HepG2 (cell line): ENCODE measurements at regions not wholly inside any gene's neighbourhood (a gene's known extent, or its start where the extent isn't known, plus 50 kb on each side); places are given as distances from the start of the nearest gene placed in this dataset.

ENCODE experiments used
- ATAC-seq: fragments of 200-7000 bp; cut with Tn5 transposase; 3 replicates; pipeline ENCODE4 v1.9.1; 2020; ENCODE audit warnings: mild to moderate bottlenecking, moderate library complexity
- BruUV-seq: library from RNA; stranded (reverse); fragments of 400-500 nt; replicated peaks from 2 replicates; lab custom pipeline; 2021; lab: Mats Ljungman, UMichigan
- CTCF ChIA-PET: fragments of 300-600 bp; formaldehyde crosslinking; extraction: SDS; loops from one replicate; lab custom pipeline; 2021; ENCODE audit warnings: low total read pairs, inconsistent platforms, low intra/inter-chr PET ratio; lab: Yijun Ruan, JAX
- POLR2A ChIA-PET: fragments of 350-600 bp; sonication (Branson Sonifier 250); formaldehyde crosslinking; loops from one replicate; lab custom pipeline; 2020; ENCODE audit warnings: antibody characterized with exemption, inconsistent platforms; lab: Yijun Ruan, JAX
- DNase-seq: peaks from one replicate; pipeline ENCODE4 v3.0.0-alpha.2; 2015; ENCODE audit warnings: low spot score
- FAIRE-seq: peaks from 3 replicates; lab custom pipeline; 2011; peaks lifted over from hg19 to GRCh38; lab: Jason Lieb, UNC
- H2AFZ ChIP-seq: one replicate; pipeline ENCODE4 v1.6.1; 2011; ENCODE audit warnings: low read length, inconsistent platforms
- H3K27ac ChIP-seq: fragments of 300-600 bp; 3 replicates; pipeline ENCODE4 v1.8.0; 2011; ENCODE audit warnings: mixed run types, mild to moderate bottlenecking, mixed read lengths, low read length, inconsistent platforms; ENCODE audit not compliant: insufficient read depth; ENCODE audit errors: extremely low read length
- H3K27me3 ChIP-seq, 2 experiments: fragments of 200-600 bp in 1 of 2; 2 replicates in 1 of 2; 3 replicates in 1 of 2; pipeline versions ENCODE4 v1.6.0 to v1.8.0; 2011; ENCODE audit warnings: low read length in 2 of 2, mild to moderate bottlenecking in 2 of 2, moderate library complexity in 2 of 2, inconsistent platforms in 1 of 2; ENCODE audit not compliant: insufficient read depth in 2 of 2, control insufficient read depth in 1 of 2
- H3K36me3 ChIP-seq, 2 experiments: fragments of 200-600 bp in 1 of 2; replicated peaks in 1 of 2; 2 replicates in 1 of 2; 3 replicates in 1 of 2; pipeline versions ENCODE4 v1.5.1 to v1.8.0; 2011; ENCODE audit warnings: low read length in 2 of 2, inconsistent platforms in 1 of 2; ENCODE audit not compliant: insufficient read depth in 2 of 2, control insufficient read depth in 1 of 2
- H3K4me1 ChIP-seq: 2 replicates; pipeline ENCODE4 v1.5.1; 2012; ENCODE audit warnings: low read length, inconsistent platforms; ENCODE audit not compliant: insufficient read depth
- H3K4me2 ChIP-seq: 2 replicates; pipeline ENCODE4 v1.6.0; 2011; ENCODE audit warnings: low read depth, low read length, inconsistent platforms
- H3K4me3 ChIP-seq, 3 experiments: fragments of 200-600 bp in 1 of 3; sonication (generic), shearing (Covaris generic) in 1 of 3; replicated peaks in 1 of 3; 2 replicates each; pipeline ENCODE4 v1.5.1; 2011 to 2016; ENCODE audit warnings: low read length in 3 of 3, inconsistent platforms in 2 of 3, low read depth in 2 of 3, mild to moderate bottlenecking in 2 of 3, control low read depth in 1 of 3, mixed read lengths in 1 of 3; ENCODE audit not compliant: insufficient read depth in 1 of 3
- H3K79me2 ChIP-seq: one replicate; pipeline ENCODE4 v1.6.1; 2011; ENCODE audit warnings: low read length, inconsistent platforms; ENCODE audit not compliant: insufficient read depth
- H3K9ac ChIP-seq: 2 replicates; pipeline ENCODE4 v1.6.0; 2011; ENCODE audit warnings: mild to moderate bottlenecking, low read depth, low read length, inconsistent platforms; ENCODE audit not compliant: insufficient read depth
- H3K9me3 ChIP-seq: 2 replicates; pipeline ENCODE4 v1.5.1; 2012; ENCODE audit warnings: mild to moderate bottlenecking, low read length
- H4K20me1 ChIP-seq: 2 replicates; pipeline ENCODE4 v1.6.0; 2011; ENCODE audit warnings: inconsistent platforms, mild to moderate bottlenecking, low read length, moderate library complexity; ENCODE audit not compliant: insufficient read depth
- FOXP1 ChIP-seq, 2 experiments: fragments of 450-650 bp in 1 of 2; IDR thresholded peaks; 2 replicates each; pipeline ENCODE4 v1.6.1; 2017 to 2018; ENCODE audit warnings: antibody characterized with exemption in 1 of 2
- HOXD1 ChIP-seq: sonication (generic); formaldehyde crosslinking; IDR thresholded peaks from 2 replicates; pipeline ENCODE4 v1.5.0; 2020; ENCODE audit warnings: missing genetic modification reagents
- JUNB ChIP-seq: sonication (generic); formaldehyde crosslinking; IDR thresholded peaks from 2 replicates; pipeline ENCODE4 v1.8.0; 2022; ENCODE audit warnings: missing genetic modification reagents, mild to moderate bottlenecking, borderline replicate concordance
- NFE2L2 ChIP-seq: fragments of 150-350 bp; IDR thresholded peaks from 2 replicates; pipeline ENCODE4 v1.6.1; 2014; ENCODE audit warnings: low read length
- NFKBIZ ChIP-seq: IDR thresholded peaks from 2 replicates; pipeline ENCODE4 v1.6.1; 2018; ENCODE audit warnings: missing genetic modification reagents, missing compliant biosample characterization
- ONECUT2 ChIP-seq: sonication (generic); formaldehyde crosslinking; IDR thresholded peaks from 2 replicates; pipeline ENCODE4 v1.4.0; 2020; ENCODE audit warnings: missing genetic modification reagents
- SIX4 ChIP-seq: sonication (generic); formaldehyde crosslinking; IDR thresholded peaks from 2 replicates; pipeline ENCODE4 v1.4.0; 2020; ENCODE audit warnings: missing genetic modification reagents
- ZNF30 ChIP-seq: sonication (generic); formaldehyde crosslinking; IDR thresholded peaks from 2 replicates; pipeline ENCODE4 v1.5.0; 2020; ENCODE audit warnings: mild to moderate bottlenecking, missing genetic modification reagents
- ZNF629 ChIP-seq: sonication (generic); formaldehyde crosslinking; conservative IDR thresholded peaks from 2 replicates; pipeline ENCODE4 v1.5.0; 2020; ENCODE audit warnings: missing genetic modification reagents
- WGBS: methylation state at CpG from one replicate; pipeline ENCODE4 v1.1.6; 2017; ENCODE audit warnings: low lambda C conversion rate; 5-methylcytosine and 5-hydroxymethylcytosine counted together
- in situ Hi-C: cut with HindIII; loops from 2 replicates; pipeline ENCODE4 v1.10.0; 2017; ENCODE audit warnings: low pct_unique_long_range_greater_than_20kb; ENCODE audit not compliant: extremely low pct_ligation_motif_present
- intact Hi-C: fragments of 100-400 bp; cut with micrococcal nuclease; formaldehyde crosslinking; loops from one replicate; pipeline ENCODE4 v1.10.0; 2022; ENCODE audit not compliant: unreplicated experiment
- TF ChIP-seq, protein P1 (sequence below): sonication (generic); formaldehyde crosslinking; IDR thresholded peaks from 2 replicates; pipeline ENCODE4 v1.5.1; 2020; ENCODE audit warnings: mild to moderate bottlenecking, missing genetic modification reagents, borderline replicate concordance
- TF ChIP-seq, protein P2 (sequence below): sonication (generic); formaldehyde crosslinking; IDR thresholded peaks from 2 replicates; pipeline ENCODE4 v1.5.1; 2020; ENCODE audit warnings: mild to moderate bottlenecking, missing genetic modification reagents, moderate library complexity
- TF ChIP-seq, protein P3 (sequence below): IDR thresholded peaks from 2 replicates; pipeline ENCODE4 v1.4.0; 2020; ENCODE audit warnings: mild to moderate bottlenecking, missing genetic modification reagents

DNA sequence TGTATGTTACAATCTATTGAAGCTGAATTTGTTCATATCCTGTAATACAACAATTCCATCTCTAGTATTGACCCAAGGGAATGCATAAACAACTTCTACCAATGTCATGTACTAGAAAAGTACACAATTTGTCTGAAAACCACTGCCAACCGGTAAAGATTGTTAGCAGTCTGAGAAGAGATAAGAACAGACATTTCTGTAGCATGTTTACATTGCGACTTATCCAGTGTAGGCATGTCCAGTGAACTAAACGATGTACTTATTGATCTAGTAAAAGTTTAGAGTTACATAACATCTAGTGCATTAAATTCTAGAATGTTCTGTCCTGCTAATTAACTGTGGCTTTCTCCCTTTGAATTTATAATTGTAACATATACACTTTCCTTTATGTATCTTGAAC is 425.9 kb downstream of the SLITRK6 start:
- CTCF ChIA-PET = no interaction called here
- 0 out of 2 replicates have a peak, but pooled peaks have one; percentile 17 for TF ChIP-seq ONECUT2 (CRISPR knock-in tag)
- TF ChIP-seq, protein P1, sequence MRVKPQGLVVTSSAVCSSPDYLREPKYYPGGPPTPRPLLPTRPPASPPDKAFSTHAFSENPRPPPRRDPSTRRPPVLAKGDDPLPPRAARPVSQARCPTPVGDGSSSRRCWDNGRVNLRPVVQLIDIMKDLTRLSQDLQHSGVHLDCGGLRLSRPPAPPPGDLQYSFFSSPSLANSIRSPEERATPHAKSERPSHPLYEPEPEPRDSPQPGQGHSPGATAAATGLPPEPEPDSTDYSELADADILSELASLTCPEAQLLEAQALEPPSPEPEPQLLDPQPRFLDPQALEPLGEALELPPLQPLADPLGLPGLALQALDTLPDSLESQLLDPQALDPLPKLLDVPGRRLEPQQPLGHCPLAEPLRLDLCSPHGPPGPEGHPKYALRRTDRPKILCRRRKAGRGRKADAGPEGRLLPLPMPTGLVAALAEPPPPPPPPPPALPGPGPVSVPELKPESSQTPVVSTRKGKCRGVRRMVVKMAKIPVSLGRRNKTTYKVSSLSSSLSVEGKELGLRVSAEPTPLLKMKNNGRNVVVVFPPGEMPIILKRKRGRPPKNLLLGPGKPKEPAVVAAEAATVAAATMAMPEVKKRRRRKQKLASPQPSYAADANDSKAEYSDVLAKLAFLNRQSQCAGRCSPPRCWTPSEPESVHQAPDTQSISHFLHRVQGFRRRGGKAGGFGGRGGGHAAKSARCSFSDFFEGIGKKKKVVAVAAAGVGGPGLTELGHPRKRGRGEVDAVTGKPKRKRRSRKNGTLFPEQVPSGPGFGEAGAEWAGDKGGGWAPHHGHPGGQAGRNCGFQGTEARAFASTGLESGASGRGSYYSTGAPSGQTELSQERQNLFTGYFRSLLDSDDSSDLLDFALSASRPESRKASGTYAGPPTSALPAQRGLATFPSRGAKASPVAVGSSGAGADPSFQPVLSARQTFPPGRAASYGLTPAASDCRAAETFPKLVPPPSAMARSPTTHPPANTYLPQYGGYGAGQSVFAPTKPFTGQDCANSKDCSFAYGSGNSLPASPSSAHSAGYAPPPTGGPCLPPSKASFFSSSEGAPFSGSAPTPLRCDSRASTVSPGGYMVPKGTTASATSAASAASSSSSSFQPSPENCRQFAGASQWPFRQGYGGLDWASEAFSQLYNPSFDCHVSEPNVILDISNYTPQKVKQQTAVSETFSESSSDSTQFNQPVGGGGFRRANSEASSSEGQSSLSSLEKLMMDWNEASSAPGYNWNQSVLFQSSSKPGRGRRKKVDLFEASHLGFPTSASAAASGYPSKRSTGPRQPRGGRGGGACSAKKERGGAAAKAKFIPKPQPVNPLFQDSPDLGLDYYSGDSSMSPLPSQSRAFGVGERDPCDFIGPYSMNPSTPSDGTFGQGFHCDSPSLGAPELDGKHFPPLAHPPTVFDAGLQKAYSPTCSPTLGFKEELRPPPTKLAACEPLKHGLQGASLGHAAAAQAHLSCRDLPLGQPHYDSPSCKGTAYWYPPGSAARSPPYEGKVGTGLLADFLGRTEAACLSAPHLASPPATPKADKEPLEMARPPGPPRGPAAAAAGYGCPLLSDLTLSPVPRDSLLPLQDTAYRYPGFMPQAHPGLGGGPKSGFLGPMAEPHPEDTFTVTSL = peak; percentile 62; the same call in 1 of the 2 replicates
- no peak for TF ChIP-seq NFE2L2
- TF ChIP-seq, protein P2, sequence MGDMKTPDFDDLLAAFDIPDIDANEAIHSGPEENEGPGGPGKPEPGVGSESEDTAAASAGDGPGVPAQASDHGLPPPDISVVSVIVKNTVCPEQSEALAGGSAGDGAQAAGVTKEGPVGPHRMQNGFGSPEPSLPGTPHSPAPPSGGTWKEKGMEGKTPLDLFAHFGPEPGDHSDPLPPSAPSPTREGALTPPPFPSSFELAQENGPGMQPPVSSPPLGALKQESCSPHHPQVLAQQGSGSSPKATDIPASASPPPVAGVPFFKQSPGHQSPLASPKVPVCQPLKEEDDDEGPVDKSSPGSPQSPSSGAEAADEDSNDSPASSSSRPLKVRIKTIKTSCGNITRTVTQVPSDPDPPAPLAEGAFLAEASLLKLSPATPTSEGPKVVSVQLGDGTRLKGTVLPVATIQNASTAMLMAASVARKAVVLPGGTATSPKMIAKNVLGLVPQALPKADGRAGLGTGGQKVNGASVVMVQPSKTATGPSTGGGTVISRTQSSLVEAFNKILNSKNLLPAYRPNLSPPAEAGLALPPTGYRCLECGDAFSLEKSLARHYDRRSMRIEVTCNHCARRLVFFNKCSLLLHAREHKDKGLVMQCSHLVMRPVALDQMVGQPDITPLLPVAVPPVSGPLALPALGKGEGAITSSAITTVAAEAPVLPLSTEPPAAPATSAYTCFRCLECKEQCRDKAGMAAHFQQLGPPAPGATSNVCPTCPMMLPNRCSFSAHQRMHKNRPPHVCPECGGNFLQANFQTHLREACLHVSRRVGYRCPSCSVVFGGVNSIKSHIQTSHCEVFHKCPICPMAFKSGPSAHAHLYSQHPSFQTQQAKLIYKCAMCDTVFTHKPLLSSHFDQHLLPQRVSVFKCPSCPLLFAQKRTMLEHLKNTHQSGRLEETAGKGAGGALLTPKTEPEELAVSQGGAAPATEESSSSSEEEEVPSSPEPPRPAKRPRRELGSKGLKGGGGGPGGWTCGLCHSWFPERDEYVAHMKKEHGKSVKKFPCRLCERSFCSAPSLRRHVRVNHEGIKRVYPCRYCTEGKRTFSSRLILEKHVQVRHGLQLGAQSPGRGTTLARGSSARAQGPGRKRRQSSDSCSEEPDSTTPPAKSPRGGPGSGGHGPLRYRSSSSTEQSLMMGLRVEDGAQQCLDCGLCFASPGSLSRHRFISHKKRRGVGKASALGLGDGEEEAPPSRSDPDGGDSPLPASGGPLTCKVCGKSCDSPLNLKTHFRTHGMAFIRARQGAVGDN = no peak
- TF ChIP-seq SIX4 (CRISPR knock-in tag) = no peak
- no peak for TF ChIP-seq ZNF629 (CRISPR knock-in tag)
- TF ChIP-seq HOXD1 (CRISPR knock-in tag) = no peak
- TF ChIP-seq NFKBIZ = no peak
- no peak for TF ChIP-seq ZNF30 (CRISPR knock-in tag)
- TF ChIP-seq JUNB (CRISPR knock-in tag) = no peak
- no peak for TF ChIP-seq FOXP1 (IDR thresholded peaks at IDR 0.05)
- TF ChIP-seq FOXP1 (CRISPR knock-in tag; IDR thresholded peaks at IDR 0.05) = peak; percentile 45; the same call in 1 of the 2 replicates
- TF ChIP-seq, protein P3, sequence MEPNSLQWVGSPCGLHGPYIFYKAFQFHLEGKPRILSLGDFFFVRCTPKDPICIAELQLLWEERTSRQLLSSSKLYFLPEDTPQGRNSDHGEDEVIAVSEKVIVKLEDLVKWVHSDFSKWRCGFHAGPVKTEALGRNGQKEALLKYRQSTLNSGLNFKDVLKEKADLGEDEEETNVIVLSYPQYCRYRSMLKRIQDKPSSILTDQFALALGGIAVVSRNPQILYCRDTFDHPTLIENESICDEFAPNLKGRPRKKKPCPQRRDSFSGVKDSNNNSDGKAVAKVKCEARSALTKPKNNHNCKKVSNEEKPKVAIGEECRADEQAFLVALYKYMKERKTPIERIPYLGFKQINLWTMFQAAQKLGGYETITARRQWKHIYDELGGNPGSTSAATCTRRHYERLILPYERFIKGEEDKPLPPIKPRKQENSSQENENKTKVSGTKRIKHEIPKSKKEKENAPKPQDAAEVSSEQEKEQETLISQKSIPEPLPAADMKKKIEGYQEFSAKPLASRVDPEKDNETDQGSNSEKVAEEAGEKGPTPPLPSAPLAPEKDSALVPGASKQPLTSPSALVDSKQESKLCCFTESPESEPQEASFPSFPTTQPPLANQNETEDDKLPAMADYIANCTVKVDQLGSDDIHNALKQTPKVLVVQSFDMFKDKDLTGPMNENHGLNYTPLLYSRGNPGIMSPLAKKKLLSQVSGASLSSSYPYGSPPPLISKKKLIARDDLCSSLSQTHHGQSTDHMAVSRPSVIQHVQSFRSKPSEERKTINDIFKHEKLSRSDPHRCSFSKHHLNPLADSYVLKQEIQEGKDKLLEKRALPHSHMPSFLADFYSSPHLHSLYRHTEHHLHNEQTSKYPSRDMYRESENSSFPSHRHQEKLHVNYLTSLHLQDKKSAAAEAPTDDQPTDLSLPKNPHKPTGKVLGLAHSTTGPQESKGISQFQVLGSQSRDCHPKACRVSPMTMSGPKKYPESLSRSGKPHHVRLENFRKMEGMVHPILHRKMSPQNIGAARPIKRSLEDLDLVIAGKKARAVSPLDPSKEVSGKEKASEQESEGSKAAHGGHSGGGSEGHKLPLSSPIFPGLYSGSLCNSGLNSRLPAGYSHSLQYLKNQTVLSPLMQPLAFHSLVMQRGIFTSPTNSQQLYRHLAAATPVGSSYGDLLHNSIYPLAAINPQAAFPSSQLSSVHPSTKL (CRISPR knock-in tag) = peak; percentile 29; the same call in 1 of the 2 replicates

More for the DNA sequence above, 425.9 kb downstream of the SLITRK6 start:
- no peaks in the 10 kb centered on the region for H3K9me3 ChIP-seq
- in situ Hi-C loops = no loop called here
- no peak overlapping the region for H3K9ac ChIP-seq
- no peaks in the 10 kb centered on the region for H3K79me2 ChIP-seq
- ATAC-seq (peak; percentile 53; the same call in 2 of the 3 replicates), DNase-seq (peak; percentile 16), FAIRE-seq (no peak)
- POLR2A ChIA-PET = no interaction called here
- no peak overlapping the region for H3K4me3 ChIP-seq
- no TSS peak for BruUV-seq
- intact Hi-C loops = no loop called here
- no peak overlapping the region for H3K4me2 ChIP-seq
- H3K27me3 ChIP-seq = no peaks in the 10 kb centered on the region
- no peaks in the 10 kb centered on the region for H4K20me1 ChIP-seq
- H3K4me1 ChIP-seq = peaks cover 32% of the 10 kb centered on the region
- no peak overlapping the region for H2AFZ ChIP-seq
- no peaks in the 10 kb centered on the region for H3K36me3 ChIP-seq
- 0% methylated on average over 3 of the region's 3 CpGs for WGBS
- H3K27ac ChIP-seq = no peak overlapping the region
